ENCODE measurements at regions not wholly inside any gene's neighbourhood (a gene's known extent, or its start where the extent isn't known, plus 50 kb on each side); places are given as distances from the start of the nearest gene placed in this dataset.

DNA sequence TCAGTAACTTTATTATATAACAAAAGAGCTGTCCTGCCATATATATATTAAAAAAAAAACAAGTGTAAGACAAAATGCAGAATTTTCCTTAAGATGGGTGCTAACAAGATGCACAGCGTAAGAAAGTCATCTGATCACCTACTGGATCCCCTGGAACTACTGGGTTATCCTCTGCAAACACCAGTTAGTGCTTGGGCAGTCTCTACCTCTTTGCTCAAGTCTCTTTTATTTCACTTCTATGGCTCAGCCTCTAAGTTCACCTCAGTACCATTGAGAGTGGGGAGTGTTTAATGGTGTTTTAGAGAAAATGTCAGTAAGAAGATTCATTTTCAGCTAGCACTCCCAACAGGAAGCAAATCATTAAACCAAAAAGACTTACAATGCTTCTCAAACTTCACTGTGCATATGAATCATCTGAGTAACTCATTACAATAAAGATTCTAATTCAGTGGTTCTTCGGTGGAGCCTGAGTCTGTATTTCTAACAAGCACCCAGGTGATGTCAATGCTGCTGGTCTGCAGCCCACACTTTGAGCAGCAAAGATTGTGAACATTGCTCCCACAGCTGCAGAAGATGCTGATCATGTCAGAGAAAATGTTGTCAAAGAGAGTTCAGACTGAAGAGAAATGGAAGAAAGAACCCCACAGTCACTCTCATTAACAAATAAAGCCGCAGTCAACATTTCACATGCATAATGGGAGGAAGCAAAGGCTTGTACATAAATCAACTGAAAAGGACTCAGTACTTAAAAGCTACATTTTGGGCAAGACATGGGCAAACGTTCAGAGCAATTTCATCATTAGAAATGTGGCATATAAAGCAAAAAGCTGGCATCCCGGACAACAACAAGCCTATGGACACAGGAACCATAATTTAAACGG, 227.1 kb upstream of the ATP11B start:
- no peak for TF ChIP-seq EZH2 (IDR thresholded peaks at IDR 0.05; ENCODE audit: insufficient read depth, poor library complexity, severe bottlenecking)
- no peak for TF ChIP-seq EZH2phosphoT487 (IDR thresholded peaks at IDR 0.05; ENCODE audit: insufficient read depth, low read depth)

Data from GM23248 (cell line).